ENCODE measurements at regions not wholly inside any gene's neighbourhood (a gene's known extent, or its start where the extent isn't known, plus 50 kb on each side); places are given as distances from the start of the nearest gene placed in this dataset.

- DNase-seq (ENCODE audit: low spot score), result no peak
- TF ChIP-seq CTCF (IDR thresholded peaks at IDR 0.05; ENCODE audit: extremely low read depth, missing control alignments), result no peak
Observed at GRCh38 chr5:31086839-31087415, 106.6 kb upstream of the CDH6 start.

GRCh38 chr5:31084871-31085270 is 108.6 kb upstream of the CDH6 start:
- no peak for DNase-seq (ENCODE audit: low spot score)
- TF ChIP-seq CTCF (IDR thresholded peaks at IDR 0.05; ENCODE audit: extremely low read depth, missing control alignments), result no peak

GRCh38 chr5:31083364-31083763 is 110.1 kb upstream of the CDH6 start:
- DNase-seq (ENCODE audit: low spot score), result no peak
- no peak for TF ChIP-seq CTCF (IDR thresholded peaks at IDR 0.05; ENCODE audit: extremely low read depth, missing control alignments)

- TF ChIP-seq CTCF (IDR thresholded peaks at IDR 0.05; ENCODE audit: extremely low read depth, missing control alignments), result no peak
- no peak for DNase-seq (ENCODE audit: low spot score)
Observed at GRCh38 chr5:31079668-31080067, 113.8 kb upstream of the CDH6 start.

- DNase-seq (ENCODE audit: low spot score), result no peak
- no peak for TF ChIP-seq CTCF (IDR thresholded peaks at IDR 0.05; ENCODE audit: extremely low read depth, missing control alignments)
Observed at GRCh38 chr5:31078956-31079355, 114.5 kb upstream of the CDH6 start.

GRCh38 chr5:31075981-31076380 is 117.5 kb upstream of the CDH6 start:
- DNase-seq (ENCODE audit: low spot score), result no peak
- no peak for TF ChIP-seq CTCF (IDR thresholded peaks at IDR 0.05; ENCODE audit: extremely low read depth, missing control alignments)

- no peak for DNase-seq (ENCODE audit: low spot score)
- no peak for TF ChIP-seq CTCF (IDR thresholded peaks at IDR 0.05; ENCODE audit: extremely low read depth, missing control alignments)
Observed at GRCh38 chr5:31068287-31068686, 125.2 kb upstream of the CDH6 start.
